ENCODE measurements at regions not wholly inside any gene's neighbourhood (a gene's known extent, or its start where the extent isn't known, plus 50 kb on each side); places are given as distances from the start of the nearest gene placed in this dataset.

- Histone ChIP-seq H3K4me3 (no peak overlapping the region), H3K4me1 (replicated peaks in 1 of 2) (peaks cover 0 to 4% of the 10 kb centered on the region in 2 donors), H3K27ac (no peak overlapping the region)
- 11 to 81% (median 64%) methylated on average over 3 to 10 of the region's 10 CpGs; no CpG with 5 or more reads in 3 of the 10 experiments for WGBS, 10 experiments
- no peak for ATAC-seq (replicated peaks in 6 of 8)
- in situ Hi-C loops (cut with MboI; ENCODE audit: low pct_unique_long_range_greater_than_20kb in 2 of 9, low sequenced_read_pairs in 9 of 9, unreplicated experiment in 9 of 9): no loop called here
Observed at GRCh38 chr1:200233393-200233792, 176.4 kb downstream of the ZNF281 start.

GRCh38 chr1:200231787-200232231, 178.0 kb downstream of the ZNF281 start:
- Histone ChIP-seq H3K27ac (no peak overlapping the region), H3K4me1 (replicated peaks in 1 of 2) (peaks cover 7 to 15% of the 10 kb centered on the region in 2 donors), H3K4me3 (no peak overlapping the region)
- 0 to 100% (median 86%) methylated on average over 1 of the region's 1 CpG; no CpG with 5 or more reads in 2 of the 10 experiments for WGBS, 10 experiments
- in situ Hi-C loops (cut with MboI; ENCODE audit: low pct_unique_long_range_greater_than_20kb in 2 of 9, low sequenced_read_pairs in 9 of 9, unreplicated experiment in 9 of 9): no loop called here
- peak in 1 of 8 experiments; percentile 17 for ATAC-seq (replicated peaks in 6 of 8)

GRCh38 chr1:200230671-200231070, 179.2 kb downstream of the ZNF281 start:
- WGBS, 10 experiments: 67 to 100% (median 97%) methylated on average over 1 of the region's 1 CpG; no CpG with 5 or more reads in 2 of the 10 experiments

GRCh38 chr1:200228486-200228885, 181.3 kb downstream of the ZNF281 start:
- in situ Hi-C loops (cut with MboI; ENCODE audit: low pct_unique_long_range_greater_than_20kb in 2 of 9, low sequenced_read_pairs in 9 of 9, unreplicated experiment in 9 of 9): no loop called here
- Histone ChIP-seq H3K4me3 (no peak overlapping the region), H3K4me1 (replicated peaks in 1 of 2) (peaks cover 17 to 25% of the 10 kb centered on the region in 2 donors), H3K27ac (no peak overlapping the region)
- WGBS, 10 experiments: 13 to 94% (median 77%) methylated on average over 1 to 4 of the region's 4 CpGs
- ATAC-seq (replicated peaks in 6 of 8): no peak

More at GRCh38 chr1:200230671-200231070, 179.2 kb downstream of the ZNF281 start:
- no peak overlapping the region for H3K4me3 ChIP-seq
- no peak for ATAC-seq (replicated peaks in 6 of 8)
- in situ Hi-C loops (cut with MboI; ENCODE audit: low pct_unique_long_range_greater_than_20kb in 2 of 9, low sequenced_read_pairs in 9 of 9, unreplicated experiment in 9 of 9): no loop called here
- no peak overlapping the region for H3K27ac ChIP-seq
- H3K4me1 ChIP-seq (replicated peaks in 1 of 2): peaks cover 17 to 25% of the 10 kb centered on the region in 2 donors

GRCh38 chr1:200228081-200228480, 181.8 kb downstream of the ZNF281 start:
- peaks cover 17 to 25% of the 10 kb centered on the region in 2 donors for H3K4me1 ChIP-seq (replicated peaks in 1 of 2)
- WGBS, 10 experiments: 13 to 55% (median 23%) methylated on average over 2 to 6 of the region's 6 CpGs
- no peak overlapping the region for H3K4me3 ChIP-seq
- in situ Hi-C loops (cut with MboI; ENCODE audit: low pct_unique_long_range_greater_than_20kb in 2 of 9, low sequenced_read_pairs in 9 of 9, unreplicated experiment in 9 of 9): no loop called here
- ATAC-seq (replicated peaks in 6 of 8): peak in 3 of 8 experiments; percentile 53 to 70 (median 58)
- no peak overlapping the region for H3K27ac ChIP-seq

All from motor neuron (in vitro differentiated cells).